Gastroesophageal sphincter (tissue), 3 donors: ENCODE measurements at regions not wholly inside any gene's neighbourhood (a gene's known extent, or its start where the extent isn't known, plus 50 kb on each side); places are given as distances from the start of the nearest gene placed in this dataset.

ENCODE experiments used
- CTCF ChIP-seq, 4 experiments: fragments of 200-600 bp in 2 of 4; fragments of 450-650 bp in 2 of 4; sonication (generic) in 1 of 4; IDR thresholded peaks; one replicate each; pipeline ENCODE4 v1.5.1; 2017 to 2019; ENCODE audit warnings: antibody characterized with exemption in 4 of 4, mild to moderate bottlenecking in 2 of 4, moderate library complexity in 2 of 4
- POLR2AphosphoS5 ChIP-seq: sonication (generic); formaldehyde crosslinking; IDR thresholded peaks from one replicate; pipeline ENCODE4 v1.6.1; 2017; ENCODE audit warnings: antibody characterized with exemption

GRCh38 chr12:126243814-126244440 lies 1178.7 kb downstream of the AACS start:
- TF ChIP-seq CTCF (IDR thresholded peaks at IDR 0.05) (no peak), POLR2AphosphoS5 (no peak)
